Tibial artery (tissue), 4 donors: ENCODE measurements at regions not wholly inside any gene's neighbourhood (a gene's known extent, or its start where the extent isn't known, plus 50 kb on each side); places are given as distances from the start of the nearest gene placed in this dataset.

Experiments
- DNase-seq, 2 donors: peaks; one replicate each; pipeline ENCODE4 v3.0.0-alpha.2; 2019
- H3K27ac ChIP-seq, 2 donors: fragments of 200-600 bp; sonication (generic) in 1 of 2; 1 replicate in 1 of 2; 2 replicates in 1 of 2; pipeline ENCODE4 v1.5.1; 2018 to 2019; ENCODE audit warnings: mild to moderate bottlenecking in 1 of 2
- H3K27me3 ChIP-seq, 2 donors: fragments of 200-600 bp; sonication (generic) in 1 of 2; one replicate each; pipeline versions ENCODE4 v1.5.1 to v1.6.0; 2016 to 2019
- H3K36me3 ChIP-seq, 3 donors: fragments of 200-600 bp; sonication (generic) in 2 of 3; one replicate each; pipeline ENCODE4 v1.5.1; 2016 to 2019; ENCODE audit warnings: mild to moderate bottlenecking in 2 of 3
- H3K4me1 ChIP-seq, 4 donors: fragments of 200-600 bp; sonication (generic) in 2 of 4; 1 replicate in 3 of 4; 2 replicates in 1 of 4; pipeline ENCODE4 v1.5.1; 2016 to 2019
- H3K4me3 ChIP-seq, 2 donors: fragments of 200-600 bp; sonication (generic) in 1 of 2; 1 replicate in 1 of 2; 2 replicates in 1 of 2; pipeline ENCODE4 v1.5.1; 2018 to 2019; ENCODE audit warnings: mild to moderate bottlenecking in 2 of 2
- H3K9me3 ChIP-seq, 3 donors: fragments of 200-600 bp; sonication (generic) in 1 of 3; one replicate each; pipeline ENCODE4 v1.5.1; 2016 to 2019
- CTCF ChIP-seq, 2 experiments: fragments of 200-600 bp in 1 of 2; fragments of 450-650 bp in 1 of 2; IDR thresholded peaks; one replicate each; pipeline ENCODE4 v1.5.1; 2017 to 2019; ENCODE audit warnings: antibody characterized with exemption in 2 of 2, mild to moderate bottlenecking in 1 of 2, moderate library complexity in 1 of 2
- intact Hi-C: fragments of 100-400 bp; cut with DNase I; formaldehyde crosslinking; loops from one replicate; pipeline ENCODE4 v1.15.0; 2023; ENCODE audit warnings: low total_unique reads

GRCh38 chr18:39951142-39951720 is 2003.8 kb upstream of the PIK3C3 start:
- DNase-seq, result no peak

DNA sequence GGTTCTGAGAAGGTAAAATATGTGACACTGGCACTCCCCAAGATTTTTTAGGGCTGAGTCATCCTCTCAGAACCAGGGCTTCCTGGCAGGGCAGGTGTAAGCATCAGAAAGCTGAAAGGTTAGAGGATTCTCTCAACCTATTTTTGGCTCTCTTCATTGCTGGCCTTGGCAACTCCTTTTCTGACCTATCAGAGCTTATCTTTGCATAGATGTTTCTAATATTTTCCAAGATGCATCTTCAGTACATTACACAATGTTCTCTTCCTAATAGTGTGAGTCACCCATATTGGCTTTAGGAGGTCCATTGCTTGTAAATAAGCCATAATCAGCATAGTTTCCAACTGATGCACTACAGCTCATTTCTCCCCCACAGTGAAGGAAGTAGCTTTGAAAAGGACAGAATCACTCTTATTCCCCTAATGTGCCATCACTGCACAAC is 2008.4 kb upstream of the PIK3C3 start:
- no peak overlapping the region for H3K27ac ChIP-seq
- intact Hi-C loops, result no loop called here
- no peak for TF ChIP-seq CTCF (IDR thresholded peaks at IDR 0.05)
- H3K4me1 ChIP-seq, result no peaks in the 10 kb centered on the region
- H3K36me3 ChIP-seq, result no peaks in the 10 kb centered on the region
- H3K4me3 ChIP-seq, result no peak overlapping the region
- H3K27me3 ChIP-seq, result no peaks in the 10 kb centered on the region
- no peaks in the 10 kb centered on the region for H3K9me3 ChIP-seq
- no peak for DNase-seq

More at GRCh38 chr18:39951142-39951720, 2003.8 kb upstream of the PIK3C3 start:
- Histone ChIP-seq H3K27ac (no peak overlapping the region), H3K36me3 (no peaks in the 10 kb centered on the region), H3K27me3 (no peaks in the 10 kb centered on the region), H3K9me3 (no peaks in the 10 kb centered on the region), H3K4me1 (no peaks in the 10 kb centered on the region), H3K4me3 (no peak overlapping the region)
- TF ChIP-seq CTCF (IDR thresholded peaks at IDR 0.05), result no peak
- intact Hi-C loops, result no loop called here

DNA sequence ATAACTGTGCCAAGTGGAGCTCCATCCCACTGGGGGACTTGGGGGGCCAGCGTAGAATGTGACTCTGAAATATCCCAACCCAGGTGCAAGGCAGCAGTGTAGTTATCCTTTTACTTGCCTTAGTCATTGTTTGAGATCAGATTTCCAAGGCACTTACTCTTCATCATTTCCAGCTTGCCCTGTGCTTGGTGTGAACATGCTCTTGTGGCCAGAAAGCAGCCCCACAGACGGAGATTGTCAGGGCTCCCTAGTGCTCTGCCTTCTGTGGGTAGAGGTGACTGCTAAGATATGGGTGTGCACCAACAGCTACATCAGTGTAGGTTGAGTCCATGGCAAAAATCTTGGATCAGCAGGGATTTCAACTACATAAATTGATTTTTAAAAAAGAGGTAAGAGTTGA is 2010.0 kb upstream of the PIK3C3 start:
- Histone ChIP-seq H3K4me3 (no peak overlapping the region), H3K27ac (no peak overlapping the region), H3K9me3 (no peaks in the 10 kb centered on the region), H3K4me1 (no peaks in the 10 kb centered on the region), H3K27me3 (no peaks in the 10 kb centered on the region), H3K36me3 (no peaks in the 10 kb centered on the region)
- no peak for DNase-seq
- TF ChIP-seq CTCF (IDR thresholded peaks at IDR 0.05), result no peak
- intact Hi-C loops, result no loop called here

DNA sequence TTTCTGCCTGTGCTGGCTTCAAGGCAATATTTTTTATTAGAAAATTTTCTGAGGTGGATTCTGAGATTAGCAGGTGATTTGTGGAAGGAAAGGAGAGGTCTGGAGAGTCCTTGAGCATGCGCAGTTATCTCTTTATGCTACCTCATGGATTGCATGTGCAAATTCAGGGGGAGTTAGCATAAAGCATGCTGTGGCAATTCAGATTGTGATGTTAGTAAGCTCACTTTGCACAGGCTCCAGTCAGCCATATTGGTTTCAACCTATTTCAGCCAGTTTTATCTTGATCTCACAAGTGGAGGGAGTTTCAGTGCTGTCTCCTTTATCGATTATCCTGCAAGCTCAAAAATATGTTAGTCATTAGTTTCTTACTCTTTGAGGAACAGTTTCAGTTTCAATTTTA is 2012.3 kb upstream of the PIK3C3 start:
- no peak overlapping the region for H3K4me3 ChIP-seq

GRCh38 chr18:39938676-39939608 is 2016.1 kb upstream of the PIK3C3 start:
- intact Hi-C loops, result no loop called here
- no peaks in the 10 kb centered on the region for H3K9me3 ChIP-seq
- no peak for TF ChIP-seq CTCF (IDR thresholded peaks at IDR 0.05)
- no peak overlapping the region for H3K4me3 ChIP-seq
- H3K27ac ChIP-seq, result no peak overlapping the region
- H3K27me3 ChIP-seq, result no peaks in the 10 kb centered on the region
- peak in 1 of 2 donors; percentile 62 for DNase-seq
- no peaks in the 10 kb centered on the region for H3K36me3 ChIP-seq
- H3K4me1 ChIP-seq, result peaks cover 0 to 5% (median 0%) of the 10 kb centered on the region in 4 donors

More for the DNA sequence above, 2012.3 kb upstream of the PIK3C3 start:
- Histone ChIP-seq H3K27ac (no peak overlapping the region), H3K36me3 (no peaks in the 10 kb centered on the region), H3K27me3 (no peaks in the 10 kb centered on the region), H3K4me1 (peaks cover 0 to 5% (median 0%) of the 10 kb centered on the region in 4 donors), H3K9me3 (no peaks in the 10 kb centered on the region)
- intact Hi-C loops, result no loop called here
- TF ChIP-seq CTCF (IDR thresholded peaks at IDR 0.05), result no peak
- DNase-seq, result no peak
